ENCODE measurements at regions not wholly inside any gene's neighbourhood (a gene's known extent, or its start where the extent isn't known, plus 50 kb on each side); places are given as distances from the start of the nearest gene placed in this dataset.

DNA sequence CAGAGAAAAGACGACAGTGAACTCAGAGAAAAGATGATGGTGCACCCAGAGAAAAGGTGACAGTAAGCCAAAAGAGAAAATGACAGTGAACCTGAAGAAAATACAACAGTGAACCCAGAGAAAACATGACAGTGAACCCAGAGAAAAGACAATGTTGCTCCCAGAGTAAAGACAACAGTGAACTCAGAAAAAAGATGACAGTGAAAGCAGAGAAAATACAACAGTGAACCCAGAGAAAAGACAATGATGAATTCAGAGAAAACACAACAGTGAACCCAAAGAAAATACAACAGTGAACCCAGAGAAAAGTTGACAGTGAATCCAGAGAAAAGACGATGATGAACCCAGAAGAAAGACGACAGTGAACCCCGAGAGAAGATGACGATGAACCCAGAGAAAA, 140.5 kb upstream of the MAP3K4 start:
- H3K9me3 ChIP-seq, result peaks cover 0 to 2% (median 0%) of the 10 kb centered on the region in 11 donors
- H3K4me3 ChIP-seq, result no peak overlapping the region
- H3K36me3 ChIP-seq, result no peaks in the 10 kb centered on the region
- no peak for DNase-seq
- intact Hi-C loops (cut with DNase I), result no loop called here
- no peaks in the 10 kb centered on the region for H3K27me3 ChIP-seq
- 83% methylated on average over 5 of the region's 5 CpGs for WGBS, 2 donors
- TF ChIP-seq, protein P1, sequence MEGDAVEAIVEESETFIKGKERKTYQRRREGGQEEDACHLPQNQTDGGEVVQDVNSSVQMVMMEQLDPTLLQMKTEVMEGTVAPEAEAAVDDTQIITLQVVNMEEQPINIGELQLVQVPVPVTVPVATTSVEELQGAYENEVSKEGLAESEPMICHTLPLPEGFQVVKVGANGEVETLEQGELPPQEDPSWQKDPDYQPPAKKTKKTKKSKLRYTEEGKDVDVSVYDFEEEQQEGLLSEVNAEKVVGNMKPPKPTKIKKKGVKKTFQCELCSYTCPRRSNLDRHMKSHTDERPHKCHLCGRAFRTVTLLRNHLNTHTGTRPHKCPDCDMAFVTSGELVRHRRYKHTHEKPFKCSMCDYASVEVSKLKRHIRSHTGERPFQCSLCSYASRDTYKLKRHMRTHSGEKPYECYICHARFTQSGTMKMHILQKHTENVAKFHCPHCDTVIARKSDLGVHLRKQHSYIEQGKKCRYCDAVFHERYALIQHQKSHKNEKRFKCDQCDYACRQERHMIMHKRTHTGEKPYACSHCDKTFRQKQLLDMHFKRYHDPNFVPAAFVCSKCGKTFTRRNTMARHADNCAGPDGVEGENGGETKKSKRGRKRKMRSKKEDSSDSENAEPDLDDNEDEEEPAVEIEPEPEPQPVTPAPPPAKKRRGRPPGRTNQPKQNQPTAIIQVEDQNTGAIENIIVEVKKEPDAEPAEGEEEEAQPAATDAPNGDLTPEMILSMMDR (IDR thresholded peaks at IDR 0.05), result no peak
- no peak for ATAC-seq
- H3K27ac ChIP-seq, result no peak overlapping the region
- no peaks in the 10 kb centered on the region for H3K4me1 ChIP-seq

DNA sequence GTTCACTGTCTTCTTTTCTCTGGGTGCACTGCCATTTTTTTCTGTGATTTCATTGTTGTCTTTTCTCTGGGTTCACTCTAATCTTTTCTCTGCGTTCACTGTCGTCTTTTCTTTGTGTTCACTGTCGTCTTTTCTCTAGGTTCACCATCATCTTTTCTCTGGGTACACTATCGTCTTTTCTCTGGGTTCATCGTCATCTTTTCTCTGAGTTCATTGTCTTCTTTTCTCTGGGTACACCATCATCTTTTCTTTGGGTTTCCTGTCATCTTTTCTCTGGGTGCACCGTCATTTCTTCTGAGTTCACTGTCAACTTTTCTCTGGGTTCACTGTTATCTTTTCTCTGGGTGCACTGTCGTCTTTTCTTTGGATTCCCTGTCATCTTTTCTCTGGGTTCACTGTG, 137.6 kb upstream of the MAP3K4 start:
- 78 to 80% methylated on average over 7 of the region's 7 CpGs for WGBS, 2 donors
- intact Hi-C loops (cut with DNase I), result no loop called here

DNA sequence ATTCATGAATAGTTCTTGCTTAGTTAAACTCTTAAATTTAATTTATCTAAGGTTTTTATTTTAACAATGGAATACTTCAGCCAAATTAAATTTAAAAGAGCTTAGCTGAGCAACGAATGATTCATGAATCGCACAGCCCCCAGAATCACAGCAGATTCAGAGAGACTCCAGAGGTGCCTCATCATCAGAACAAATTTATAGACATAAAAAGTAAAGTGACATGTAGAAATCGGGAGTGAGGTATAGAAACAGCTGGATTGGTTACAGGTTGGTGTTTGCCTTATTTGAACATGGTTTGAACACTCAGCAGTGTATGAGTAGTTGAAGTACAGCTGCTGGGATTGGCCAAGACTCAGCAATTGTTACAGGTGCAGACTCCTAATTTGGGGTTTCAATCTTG, 132.7 kb upstream of the MAP3K4 start:
- no peak for ATAC-seq
- intact Hi-C loops (cut with DNase I), result no loop called here
- 88 to 89% methylated on average over 3 of the region's 3 CpGs for WGBS, 2 donors
- no peak overlapping the region for H3K27ac ChIP-seq
- no peaks in the 10 kb centered on the region for H3K9me3 ChIP-seq
- no peak overlapping the region for H3K4me3 ChIP-seq
- H3K4me1 ChIP-seq, result no peaks in the 10 kb centered on the region
- TF ChIP-seq, protein P1 (IDR thresholded peaks at IDR 0.05), result no peak
- DNase-seq, result no peak
- no peaks in the 10 kb centered on the region for H3K27me3 ChIP-seq
- H3K36me3 ChIP-seq, result no peaks in the 10 kb centered on the region

More for the DNA sequence above, 137.6 kb upstream of the MAP3K4 start:
- H3K27ac ChIP-seq, result no peak overlapping the region
- no peaks in the 10 kb centered on the region for H3K27me3 ChIP-seq
- no peak overlapping the region for H3K4me3 ChIP-seq
- DNase-seq (no peak), ATAC-seq (no peak)
- no peaks in the 10 kb centered on the region for H3K4me1 ChIP-seq
- TF ChIP-seq, protein P1 (IDR thresholded peaks at IDR 0.05), result no peak
- no peaks in the 10 kb centered on the region for H3K36me3 ChIP-seq
- H3K9me3 ChIP-seq, result no peaks in the 10 kb centered on the region

DNA sequence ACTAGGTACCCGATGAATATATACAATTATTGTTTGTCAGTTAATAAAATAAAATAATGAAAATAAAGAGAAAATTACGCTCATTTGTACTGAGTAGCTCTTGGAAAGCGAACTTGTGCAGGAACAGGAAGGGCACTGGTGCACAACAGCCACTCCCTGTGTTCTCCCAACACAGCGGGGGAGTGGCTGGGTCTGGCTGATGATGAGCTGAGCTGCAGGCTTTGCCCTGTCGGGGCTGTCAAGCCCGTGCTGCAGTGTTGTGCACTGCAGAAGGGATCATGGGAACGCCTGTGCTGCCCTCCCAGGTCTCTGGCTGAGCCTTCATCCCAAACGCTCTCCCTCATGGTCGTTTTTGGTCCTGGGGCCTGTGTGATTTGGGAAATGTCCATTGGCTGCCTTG, 131.7 kb upstream of the MAP3K4 start:
- no peaks in the 10 kb centered on the region for H3K4me1 ChIP-seq
- no peak overlapping the region for H3K4me3 ChIP-seq
- DNase-seq, result no peak
- no peaks in the 10 kb centered on the region for H3K27me3 ChIP-seq
- no peaks in the 10 kb centered on the region for H3K9me3 ChIP-seq
- 69 to 70% methylated on average over 9 of the region's 9 CpGs for WGBS, 2 donors
- no peak for ATAC-seq
- no peaks in the 10 kb centered on the region for H3K36me3 ChIP-seq
- TF ChIP-seq, protein P1 (IDR thresholded peaks at IDR 0.05), result no peak
- intact Hi-C loops (cut with DNase I), result no loop called here
- H3K27ac ChIP-seq, result no peak overlapping the region

DNA sequence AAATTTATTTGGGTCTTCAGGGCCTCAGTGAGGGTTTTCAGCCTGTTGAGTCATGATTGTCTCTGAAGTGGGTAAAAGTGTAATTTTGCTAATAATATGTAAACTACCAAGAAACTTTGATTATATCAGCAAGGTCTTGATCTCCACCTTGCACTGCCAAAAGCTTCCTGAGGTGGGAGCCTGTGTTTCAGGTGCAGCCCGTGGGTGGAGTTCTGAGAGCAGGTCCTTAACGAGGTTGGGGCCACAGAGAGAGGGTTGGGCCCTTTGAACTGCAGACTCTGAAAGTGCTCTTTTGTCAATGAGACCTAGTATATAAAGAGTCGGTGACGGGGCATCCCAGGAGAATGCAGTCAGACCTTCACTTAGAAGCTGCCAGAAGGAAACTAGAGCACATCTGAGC, 129.7 kb upstream of the MAP3K4 start:
- no peak overlapping the region for H3K4me3 ChIP-seq
- H3K9me3 ChIP-seq, result peaks cover 0 to 8% (median 0%) of the 10 kb centered on the region in 11 donors
- H3K36me3 ChIP-seq, result no peaks in the 10 kb centered on the region
- H3K4me1 ChIP-seq, result no peaks in the 10 kb centered on the region
- ATAC-seq, result no peak
- intact Hi-C loops (cut with DNase I), result no loop called here
- no peak overlapping the region for H3K27ac ChIP-seq
- H3K27me3 ChIP-seq, result no peaks in the 10 kb centered on the region
- no peak for DNase-seq
- TF ChIP-seq, protein P1 (IDR thresholded peaks at IDR 0.05), result no peak
- 16 to 59% methylated on average over 4 of the region's 4 CpGs for WGBS, 2 donors

All from heart right ventricle (tissue), 16 donors.